HEK293 (cell line): ENCODE measurements at regions not wholly inside any gene's neighbourhood (a gene's known extent, or its start where the extent isn't known, plus 50 kb on each side); places are given as distances from the start of the nearest gene placed in this dataset.

ENCODE experiments used
- BCL11A ChIP-seq: fragments of 450-650 bp; formaldehyde crosslinking; IDR thresholded peaks from 2 replicates; pipeline ENCODE4 v1.5.1; 2016; ENCODE audit warnings: low read depth, missing biosample characterization, missing genetic modification characterization
- HOXD13 ChIP-seq: sonication (generic); formaldehyde crosslinking; IDR thresholded peaks from 2 replicates; pipeline ENCODE4 v1.8.0; 2022; ENCODE audit warnings: missing genetic modification reagents, borderline replicate concordance
- SP2 ChIP-seq: fragments of 450-650 bp; formaldehyde crosslinking; IDR thresholded peaks from 2 replicates; pipeline ENCODE4 v1.5.1; 2016; ENCODE audit warnings: missing biosample characterization, missing genetic modification characterization
- YY1 ChIP-seq: fragments of 450-650 bp; formaldehyde crosslinking; IDR thresholded peaks from 2 replicates; pipeline ENCODE4 v1.5.1; 2018; ENCODE audit warnings: missing biosample characterization, missing genetic modification characterization
- ZBTB7A ChIP-seq: fragments of 450-650 bp; formaldehyde crosslinking; IDR thresholded peaks from 2 replicates; pipeline ENCODE4 v1.5.1; 2016; ENCODE audit warnings: low read depth, missing biosample characterization, missing genetic modification characterization
- ZFP41 ChIP-seq: fragments of 450-650 bp; formaldehyde crosslinking; IDR thresholded peaks from 2 replicates; pipeline ENCODE4 v1.5.1; 2016; ENCODE audit warnings: missing biosample characterization, missing genetic modification characterization, borderline replicate concordance
- ZNF266 ChIP-seq: fragments of 450-650 bp; formaldehyde crosslinking; IDR thresholded peaks from 2 replicates; pipeline ENCODE4 v1.5.1; 2016; ENCODE audit warnings: missing biosample characterization, missing genetic modification characterization, low read depth
- ZNF354C ChIP-seq: fragments of 450-650 bp; formaldehyde crosslinking; IDR thresholded peaks from 2 replicates; pipeline ENCODE4 v1.5.1; 2016; ENCODE audit warnings: missing biosample characterization, missing genetic modification characterization, low read depth, borderline replicate concordance
- ZNF792 ChIP-seq: fragments of 450-650 bp; formaldehyde crosslinking; IDR thresholded peaks from 2 replicates; pipeline ENCODE4 v1.5.1; 2016; ENCODE audit warnings: missing biosample characterization, missing genetic modification characterization
- TF ChIP-seq, protein P1 (sequence below): fragments of 450-650 bp; formaldehyde crosslinking; IDR thresholded peaks from 2 replicates; pipeline ENCODE4 v1.5.1; 2016; ENCODE audit warnings: missing biosample characterization, missing genetic modification characterization
- TF ChIP-seq, protein P2 (sequence below): fragments of 450-650 bp; formaldehyde crosslinking; IDR thresholded peaks from 2 replicates; pipeline ENCODE4 v1.5.1; 2016; ENCODE audit warnings: missing biosample characterization, missing genetic modification characterization, low read depth
- TF ChIP-seq, protein P3 (sequence below): fragments of 450-650 bp; formaldehyde crosslinking; IDR thresholded peaks from 2 replicates; pipeline ENCODE4 v1.5.1; 2016; ENCODE audit warnings: missing biosample characterization, missing genetic modification characterization, low read depth

DNA sequence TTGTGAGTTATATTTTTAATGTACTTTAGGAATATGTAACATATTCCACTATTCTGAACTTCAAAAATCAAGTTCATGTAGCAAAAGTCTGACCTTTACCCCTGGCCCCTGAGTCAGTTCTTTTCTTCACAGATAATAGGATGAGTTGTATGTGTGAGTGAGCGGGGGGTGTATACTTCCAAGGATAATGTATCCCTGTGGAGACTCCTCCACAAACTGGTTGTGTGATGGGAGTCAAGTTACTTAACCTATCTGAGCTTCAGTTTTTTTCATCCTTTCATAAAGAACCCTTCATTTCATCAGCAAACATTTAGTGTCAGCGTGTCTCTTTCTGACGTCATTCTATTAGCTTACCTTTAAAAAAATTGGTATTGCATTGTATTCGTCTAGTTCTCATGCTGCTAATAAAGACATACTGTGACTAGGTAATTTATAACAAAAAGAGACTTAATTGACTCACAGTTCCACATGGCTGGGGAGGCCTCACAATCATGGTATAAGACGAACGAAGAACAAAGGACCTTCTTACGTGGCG lies 288.1 kb upstream of the GPC6 start:
- TF ChIP-seq, protein P1, sequence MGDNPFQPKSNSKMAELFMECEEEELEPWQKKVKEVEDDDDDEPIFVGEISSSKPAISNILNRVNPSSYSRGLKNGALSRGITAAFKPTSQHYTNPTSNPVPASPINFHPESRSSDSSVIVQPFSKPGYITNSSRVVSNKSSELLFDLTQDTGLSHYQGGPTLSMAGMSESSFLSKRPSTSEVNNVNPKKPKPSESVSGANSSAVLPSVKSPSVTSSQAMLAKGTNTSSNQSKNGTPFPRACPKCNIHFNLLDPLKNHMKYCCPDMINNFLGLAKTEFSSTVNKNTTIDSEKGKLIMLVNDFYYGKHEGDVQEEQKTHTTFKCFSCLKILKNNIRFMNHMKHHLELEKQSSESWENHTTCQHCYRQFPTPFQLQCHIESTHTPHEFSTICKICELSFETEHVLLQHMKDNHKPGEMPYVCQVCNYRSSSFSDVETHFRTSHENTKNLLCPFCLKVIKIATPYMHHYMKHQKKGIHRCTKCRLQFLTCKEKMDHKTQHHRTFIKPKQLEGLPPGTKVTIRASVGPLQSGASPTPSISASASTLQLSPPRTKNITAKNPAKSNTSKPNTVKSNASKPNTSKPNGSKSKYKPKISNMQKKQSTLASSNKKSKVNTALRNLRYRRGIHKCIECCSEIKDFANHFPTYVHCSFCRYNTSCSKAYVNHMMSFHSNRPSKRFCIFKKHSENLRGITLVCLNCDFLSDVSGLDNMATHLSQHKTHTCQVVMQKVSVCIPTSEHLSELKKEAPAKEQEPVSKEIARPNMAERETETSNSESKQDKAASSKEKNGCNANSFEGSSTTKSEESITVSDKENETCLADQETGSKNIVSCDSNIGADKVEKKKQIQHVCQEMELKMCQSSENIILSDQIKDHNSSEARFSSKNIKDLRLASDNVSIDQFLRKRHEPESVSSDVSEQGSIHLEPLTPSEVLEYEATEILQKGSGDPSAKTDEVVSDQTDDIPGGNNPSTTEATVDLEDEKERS = no peak
- TF ChIP-seq YY1 (no peak), ZBTB7A (tag by site-specific recombination) (no peak), ZNF354C (tag by site-specific recombination) (no peak), ZNF792 (tag by site-specific recombination) (no peak), ZFP41 (tag by site-specific recombination) (no peak), SP2 (tag by site-specific recombination) (no peak), ZNF266 (tag by site-specific recombination) (no peak), HOXD13 (CRISPR knock-in tag) (no peak), BCL11A (no peak)
- TF ChIP-seq, protein P2, sequence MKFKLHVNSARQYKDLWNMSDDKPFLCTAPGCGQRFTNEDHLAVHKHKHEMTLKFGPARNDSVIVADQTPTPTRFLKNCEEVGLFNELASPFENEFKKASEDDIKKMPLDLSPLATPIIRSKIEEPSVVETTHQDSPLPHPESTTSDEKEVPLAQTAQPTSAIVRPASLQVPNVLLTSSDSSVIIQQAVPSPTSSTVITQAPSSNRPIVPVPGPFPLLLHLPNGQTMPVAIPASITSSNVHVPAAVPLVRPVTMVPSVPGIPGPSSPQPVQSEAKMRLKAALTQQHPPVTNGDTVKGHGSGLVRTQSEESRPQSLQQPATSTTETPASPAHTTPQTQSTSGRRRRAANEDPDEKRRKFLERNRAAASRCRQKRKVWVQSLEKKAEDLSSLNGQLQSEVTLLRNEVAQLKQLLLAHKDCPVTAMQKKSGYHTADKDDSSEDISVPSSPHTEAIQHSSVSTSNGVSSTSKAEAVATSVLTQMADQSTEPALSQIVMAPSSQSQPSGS (tag by site-specific recombination) = no peak
- TF ChIP-seq, protein P3, sequence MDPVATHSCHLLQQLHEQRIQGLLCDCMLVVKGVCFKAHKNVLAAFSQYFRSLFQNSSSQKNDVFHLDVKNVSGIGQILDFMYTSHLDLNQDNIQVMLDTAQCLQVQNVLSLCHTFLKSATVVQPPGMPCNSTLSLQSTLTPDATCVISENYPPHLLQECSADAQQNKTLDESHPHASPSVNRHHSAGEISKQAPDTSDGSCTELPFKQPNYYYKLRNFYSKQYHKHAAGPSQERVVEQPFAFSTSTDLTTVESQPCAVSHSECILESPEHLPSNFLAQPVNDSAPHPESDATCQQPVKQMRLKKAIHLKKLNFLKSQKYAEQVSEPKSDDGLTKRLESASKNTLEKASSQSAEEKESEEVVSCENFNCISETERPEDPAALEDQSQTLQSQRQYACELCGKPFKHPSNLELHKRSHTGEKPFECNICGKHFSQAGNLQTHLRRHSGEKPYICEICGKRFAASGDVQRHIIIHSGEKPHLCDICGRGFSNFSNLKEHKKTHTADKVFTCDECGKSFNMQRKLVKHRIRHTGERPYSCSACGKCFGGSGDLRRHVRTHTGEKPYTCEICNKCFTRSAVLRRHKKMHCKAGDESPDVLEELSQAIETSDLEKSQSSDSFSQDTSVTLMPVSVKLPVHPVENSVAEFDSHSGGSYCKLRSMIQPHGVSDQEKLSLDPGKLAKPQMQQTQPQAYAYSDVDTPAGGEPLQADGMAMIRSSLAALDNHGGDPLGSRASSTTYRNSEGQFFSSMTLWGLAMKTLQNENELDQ (tag by site-specific recombination) = no peak
